Ovary (tissue), 7 donors: ENCODE measurements at regions not wholly inside any gene's neighbourhood (a gene's known extent, or its start where the extent isn't known, plus 50 kb on each side); places are given as distances from the start of the nearest gene placed in this dataset.

Experiments used
- DNase-seq, 5 donors: peaks; one replicate each; pipeline ENCODE4 v3.0.0-alpha.2; 2019 to 2020
- H3K27ac ChIP-seq, 2 donors: fragments of 200-600 bp; one replicate each; pipeline versions ENCODE4 v1.5.1 to v1.8.0; 2019 to 2022
- H3K27me3 ChIP-seq: fragments of 200-600 bp; one replicate; pipeline ENCODE4 v1.8.0; 2022
- H3K36me3 ChIP-seq: fragments of 200-600 bp; sonication (generic); one replicate; pipeline ENCODE4 v1.5.1; 2019
- H3K4me1 ChIP-seq: one replicate; pipeline ENCODE4 v1.8.1; 2013; ENCODE audit warnings: mild to moderate bottlenecking, moderate library complexity; ENCODE audit not compliant: insufficient read depth
- H3K4me3 ChIP-seq: fragments of 200-600 bp; sonication (generic); one replicate; pipeline ENCODE4 v1.5.1; 2017
- H3K9me3 ChIP-seq, 2 donors: fragments of 200-600 bp in 1 of 2; sonication (generic) in 1 of 2; one replicate each; pipeline versions ENCODE4 v1.5.1 to v1.8.1; 2013 to 2019; ENCODE audit warnings: mild to moderate bottlenecking in 1 of 2, moderate library complexity in 1 of 2
- EP300 ChIP-seq: sonication (generic); formaldehyde crosslinking; IDR thresholded peaks from one replicate; pipeline ENCODE4 v1.6.1; 2017; ENCODE audit warnings: antibody characterized with exemption
- POLR2A ChIP-seq: fragments of 450-650 bp; IDR thresholded peaks from one replicate; pipeline ENCODE4 v1.6.1; 2017; ENCODE audit warnings: antibody characterized with exemption, mild to moderate bottlenecking, moderate library complexity
- WGBS, 3 donors: extraction: QIAGEN DNeasy Blood & Tissue Kit in 1 of 3; methylation state at CpG; one replicate each; pipeline versions ENCODE4 v1.1.5 to v1.1.7; 2013 to 2017; 5-methylcytosine and 5-hydroxymethylcytosine counted together
- intact Hi-C, 4 donors: fragments of 100-400 bp; cut with DNase I; formaldehyde crosslinking; loops; one replicate each; pipeline versions ENCODE4 v1.11.0 to v1.15.1; 2022 to 2023
- TF ChIP-seq, protein P1 (sequence below), 3 donors: fragments of 450-650 bp in 2 of 3; fragments of 200-600 bp in 1 of 3; IDR thresholded peaks; one replicate each; pipeline versions ENCODE4 v1.5.1 to v1.8.0; 2016 to 2022; ENCODE audit warnings: antibody characterized with exemption in 3 of 3, mild to moderate bottlenecking in 1 of 3
- donor health status: DM: no; HTN: no; CAD: no; lungs with moderate emphysema.
- donor health status: DM: no; HTN: no; CAD: no.
- donor health status: Bipolar disorder and iron deficiency.
- donor health status: DM: no; HTN: no; CAD: no.
- donor health status: DM: yes; HTN: yes; CAD: no.

DNA sequence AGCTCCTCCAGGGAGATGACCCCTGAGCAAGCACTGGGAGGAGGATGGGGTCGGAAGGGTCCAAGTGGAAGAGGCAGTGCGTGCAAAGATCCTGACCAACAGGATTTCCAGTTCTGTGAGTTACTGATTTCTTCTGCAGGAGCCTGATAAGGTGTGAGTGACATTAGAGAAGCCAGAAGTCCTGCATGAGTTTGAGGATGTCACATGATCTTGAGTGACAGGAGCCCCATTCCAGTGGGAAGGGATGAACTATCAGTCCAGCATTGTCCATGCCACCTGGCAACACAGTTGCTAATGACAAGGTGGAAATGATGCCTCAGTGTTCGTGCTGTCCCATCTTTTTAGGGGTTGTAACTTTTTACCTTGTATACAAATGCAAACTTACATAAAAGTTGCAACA is 285.1 kb upstream of the HDAC4 start:
- TF ChIP-seq POLR2A (no peak), EP300 (no peak)
- TF ChIP-seq, protein P1, sequence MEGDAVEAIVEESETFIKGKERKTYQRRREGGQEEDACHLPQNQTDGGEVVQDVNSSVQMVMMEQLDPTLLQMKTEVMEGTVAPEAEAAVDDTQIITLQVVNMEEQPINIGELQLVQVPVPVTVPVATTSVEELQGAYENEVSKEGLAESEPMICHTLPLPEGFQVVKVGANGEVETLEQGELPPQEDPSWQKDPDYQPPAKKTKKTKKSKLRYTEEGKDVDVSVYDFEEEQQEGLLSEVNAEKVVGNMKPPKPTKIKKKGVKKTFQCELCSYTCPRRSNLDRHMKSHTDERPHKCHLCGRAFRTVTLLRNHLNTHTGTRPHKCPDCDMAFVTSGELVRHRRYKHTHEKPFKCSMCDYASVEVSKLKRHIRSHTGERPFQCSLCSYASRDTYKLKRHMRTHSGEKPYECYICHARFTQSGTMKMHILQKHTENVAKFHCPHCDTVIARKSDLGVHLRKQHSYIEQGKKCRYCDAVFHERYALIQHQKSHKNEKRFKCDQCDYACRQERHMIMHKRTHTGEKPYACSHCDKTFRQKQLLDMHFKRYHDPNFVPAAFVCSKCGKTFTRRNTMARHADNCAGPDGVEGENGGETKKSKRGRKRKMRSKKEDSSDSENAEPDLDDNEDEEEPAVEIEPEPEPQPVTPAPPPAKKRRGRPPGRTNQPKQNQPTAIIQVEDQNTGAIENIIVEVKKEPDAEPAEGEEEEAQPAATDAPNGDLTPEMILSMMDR (IDR thresholded peaks at IDR 0.05): no peak
- no peak overlapping the region for H3K4me3 ChIP-seq
- intact Hi-C loops: no loop called here
- no peak for DNase-seq
- no peak overlapping the region for H3K27ac ChIP-seq
- H3K36me3 ChIP-seq: no peaks in the 10 kb centered on the region
- peaks cover 0 to 4% of the 10 kb centered on the region in 2 donors for H3K9me3 ChIP-seq
- no peaks in the 10 kb centered on the region for H3K4me1 ChIP-seq
- H3K27me3 ChIP-seq: no peaks in the 10 kb centered on the region
- 67 to 78% (median 74%) methylated on average over 3 of the region's 3 CpGs for WGBS, 3 donors

DNA sequence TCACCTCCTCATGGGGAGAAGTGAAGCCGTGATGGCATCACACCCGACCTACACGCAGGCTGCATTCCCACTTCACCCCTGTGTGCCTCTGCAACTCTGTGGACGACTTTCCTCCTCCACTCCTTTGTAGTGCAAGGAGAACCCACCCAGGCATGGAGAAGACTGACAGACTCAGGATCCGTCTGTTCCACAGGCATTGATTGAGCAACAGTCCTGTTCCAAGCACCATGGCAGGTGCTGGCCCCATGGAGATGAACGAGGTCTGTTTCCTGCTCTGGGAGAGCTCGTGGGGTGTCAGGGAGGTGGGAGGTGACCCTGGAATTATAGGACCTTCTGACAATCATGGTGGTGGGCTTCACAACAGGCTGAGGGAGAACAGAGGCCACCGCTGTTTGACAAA is 284.7 kb upstream of the HDAC4 start:
- intact Hi-C loops: no loop called here
- Histone ChIP-seq H3K27me3 (no peaks in the 10 kb centered on the region), H3K4me1 (no peaks in the 10 kb centered on the region), H3K4me3 (no peak overlapping the region), H3K36me3 (no peaks in the 10 kb centered on the region), H3K27ac (no peak overlapping the region), H3K9me3 (peaks cover 0 to 4% of the 10 kb centered on the region in 2 donors)
- WGBS, 3 donors: 73 to 78% (median 75%) methylated on average over 8 of the region's 8 CpGs
- DNase-seq: no peak
- TF ChIP-seq, protein P1 (IDR thresholded peaks at IDR 0.05): no peak
- TF ChIP-seq POLR2A: no peak
- TF ChIP-seq EP300: no peak

DNA sequence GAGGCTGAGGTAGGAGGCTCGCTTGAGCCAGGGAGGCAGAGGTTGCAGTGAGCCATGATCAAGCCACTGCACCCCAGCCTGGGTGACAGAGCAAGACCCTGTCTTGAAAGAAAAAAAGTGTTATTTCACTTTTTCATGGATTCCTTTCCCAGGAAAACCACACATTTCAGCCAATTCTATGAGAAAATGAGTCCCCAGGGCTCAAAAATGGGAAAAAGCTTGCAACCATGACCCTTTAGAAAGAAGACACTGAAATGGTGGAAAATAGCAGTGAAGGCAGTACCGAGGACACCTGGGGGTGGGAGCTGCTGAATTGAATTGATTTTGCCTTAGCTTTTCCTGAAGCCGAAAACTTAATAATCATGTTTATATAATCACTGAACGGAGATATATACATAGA is 284.2 kb upstream of the HDAC4 start:
- peaks cover 0 to 4% of the 10 kb centered on the region in 2 donors for H3K9me3 ChIP-seq
- TF ChIP-seq POLR2A (no peak), EP300 (no peak)
- TF ChIP-seq, protein P1 (IDR thresholded peaks at IDR 0.05): no peak
- no peaks in the 10 kb centered on the region for H3K4me1 ChIP-seq
- H3K27ac ChIP-seq: no peak overlapping the region
- WGBS, 3 donors: 81 to 87% (median 85%) methylated on average over 4 of the region's 4 CpGs
- H3K27me3 ChIP-seq: no peaks in the 10 kb centered on the region
- H3K36me3 ChIP-seq: no peaks in the 10 kb centered on the region
- intact Hi-C loops: no loop called here
- H3K4me3 ChIP-seq: no peak overlapping the region
- no peak for DNase-seq

DNA sequence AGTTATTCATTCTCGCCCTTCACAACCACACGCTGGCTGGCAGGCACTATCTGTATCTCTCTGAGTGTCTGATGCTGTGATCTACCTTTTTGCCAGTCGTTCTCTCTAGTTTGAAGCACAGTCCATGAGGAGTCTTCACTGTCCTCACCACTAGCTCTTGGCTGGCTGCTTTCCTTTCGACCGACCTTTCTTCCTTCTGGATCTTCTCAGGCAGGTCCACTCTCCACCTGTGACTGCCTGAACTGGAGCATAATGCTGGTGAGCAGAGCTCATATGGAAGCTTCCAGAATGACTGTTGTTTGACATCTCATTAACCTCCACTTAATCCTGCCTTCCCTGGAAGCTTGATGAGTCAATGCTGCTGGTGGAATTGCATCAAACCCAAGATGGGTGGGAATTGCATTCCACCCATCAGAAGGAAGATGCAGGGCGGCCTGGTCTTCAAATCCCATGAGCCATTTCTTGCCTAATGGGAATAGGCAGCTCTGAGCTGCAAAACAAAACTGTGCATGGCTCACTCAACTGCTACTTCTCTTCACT is 283.5 kb upstream of the HDAC4 start:
- Histone ChIP-seq H3K27me3 (no peaks in the 10 kb centered on the region), H3K4me1 (no peaks in the 10 kb centered on the region), H3K27ac (no peak overlapping the region), H3K4me3 (no peak overlapping the region), H3K36me3 (no peaks in the 10 kb centered on the region), H3K9me3 (peaks cover 0 to 4% of the 10 kb centered on the region in 2 donors)
- TF ChIP-seq, protein P1 (IDR thresholded peaks at IDR 0.05): no peak
- intact Hi-C loops: no loop called here
- no peak for DNase-seq
- WGBS, 3 donors: 79 to 87% (median 84%) methylated on average over 6 of the region's 6 CpGs
